SK-N-SH treated with all-trans-retinoic acid at 6 μM for 48 hours (cell line): ENCODE measurements at regions not wholly inside any gene's neighbourhood (a gene's known extent, or its start where the extent isn't known, plus 50 kb on each side); places are given as distances from the start of the nearest gene placed in this dataset.

Source experiments
- ATAC-seq: fragments of 200-7000 bp; cut with Tn5 transposase; 3 replicates; pipeline ENCODE4 v1.9.1; 2020; ENCODE audit warnings: mild to moderate bottlenecking, moderate library complexity
- BACH2 ChIP-seq: fragments of 250-450 bp; sonication (Bioruptor Pico); IDR thresholded peaks from 2 replicates; pipeline ENCODE4 v1.9.0; 2021; ENCODE audit warnings: mild to moderate bottlenecking, borderline replicate concordance
- CSDC2 ChIP-seq: fragments of 250-450 bp; sonication (Bioruptor Pico); IDR thresholded peaks from 2 replicates; pipeline ENCODE4 v1.5.0; 2020; ENCODE audit warnings: mild to moderate bottlenecking, moderate library complexity
- CSRNP3 ChIP-seq: fragments of 250-450 bp; sonication (Bioruptor Pico); IDR thresholded peaks from 2 replicates; pipeline ENCODE4 v1.5.1; 2021; ENCODE audit warnings: mild to moderate bottlenecking, moderate library complexity
- PATZ1 ChIP-seq: fragments of 250-450 bp; sonication (Bioruptor Pico); IDR thresholded peaks from 2 replicates; pipeline ENCODE4 v1.8.0; 2020; ENCODE audit warnings: mild to moderate bottlenecking, moderate library complexity, borderline replicate concordance
- POU6F1 ChIP-seq: fragments of 250-450 bp; sonication (Bioruptor Pico); IDR thresholded peaks from 2 replicates; pipeline ENCODE4 v1.8.0; 2021; ENCODE audit warnings: low read depth, mild to moderate bottlenecking, moderate library complexity, borderline replicate concordance
- TOX ChIP-seq: fragments of 250-450 bp; sonication (Bioruptor Pico); IDR thresholded peaks from 2 replicates; pipeline ENCODE4 v1.8.0; 2021; ENCODE audit warnings: mild to moderate bottlenecking, moderate library complexity, borderline replicate concordance
- TSHZ2 ChIP-seq: fragments of 250-450 bp; sonication (Bioruptor Pico); IDR thresholded peaks from 2 replicates; pipeline ENCODE4 v1.5.0; 2020; ENCODE audit warnings: mild to moderate bottlenecking, moderate library complexity
- ZFP30 ChIP-seq: fragments of 450-650 bp; formaldehyde crosslinking; IDR thresholded peaks from 2 replicates; pipeline ENCODE4 v1.5.0; 2022; ENCODE audit warnings: mild to moderate bottlenecking, moderate library complexity
- ZNF565 ChIP-seq: fragments of 450-650 bp; formaldehyde crosslinking; conservative IDR thresholded peaks from 2 replicates; pipeline ENCODE4 v1.5.0; 2020; ENCODE audit warnings: low read depth, mild to moderate bottlenecking, moderate library complexity
- ZNF8 ChIP-seq: fragments of 450-650 bp; formaldehyde crosslinking; IDR thresholded peaks from 2 replicates; pipeline ENCODE4 v1.5.0; 2020; ENCODE audit warnings: mild to moderate bottlenecking, moderate library complexity

- TF ChIP-seq ZNF8 (CRISPR knock-in tag) (no peak), CSRNP3 (CRISPR knock-in tag) (no peak)
- TF ChIP-seq, all 23 proteins: peak for 0
Observed at GRCh38 chr7:157086508-157087187, 52.1 kb upstream of the UBE3C start.

GRCh38 chr7:157087646-157088045 is 51.1 kb upstream of the UBE3C start:
- TF ChIP-seq PATZ1 (no peak), ZFP30 (no peak)
- no peak for ATAC-seq

More at GRCh38 chr7:157086508-157087187, 52.1 kb upstream of the UBE3C start:
- ATAC-seq, result no peak

GRCh38 chr7:157088136-157088535 is 50.6 kb upstream of the UBE3C start:
- no peak for ATAC-seq
- TF ChIP-seq CSRNP3 (CRISPR knock-in tag) (no peak), POU6F1 (CRISPR knock-in tag) (no peak), BACH2 (CRISPR knock-in tag) (no peak), TSHZ2 (CRISPR knock-in tag) (no peak), PATZ1 (no peak), CSDC2 (CRISPR knock-in tag) (no peak), TOX (CRISPR knock-in tag) (no peak), ZNF565 (CRISPR knock-in tag) (no peak)
